GM12878 (cell line): ENCODE measurements at regions not wholly inside any gene's neighbourhood (a gene's known extent, or its start where the extent isn't known, plus 50 kb on each side); places are given as distances from the start of the nearest gene placed in this dataset.

Experiments used
- ATAC-seq: fragments of 200-7000 bp; cut with Tn5 transposase; 3 replicates; pipeline ENCODE4 v1.9.1; 2020; ENCODE audit warnings: mild to moderate bottlenecking, moderate library complexity
- BruUV-seq: library from RNA; stranded (reverse); fragments of 400-500 nt; replicated peaks from 2 replicates; lab custom pipeline; 2021; lab: Mats Ljungman, UMichigan
- CTCF ChIA-PET: fragments of 300-600 bp; sonication (Branson Sonifier 250); formaldehyde crosslinking; extraction: SDS; loops from one replicate; lab custom pipeline; 2021; ENCODE audit warnings: inconsistent platforms; lab: Yijun Ruan, JAX
- POLR2A ChIA-PET: fragments of 350-600 bp; formaldehyde crosslinking; extraction: SDS; loops from one replicate; lab custom pipeline; 2021; ENCODE audit warnings: inconsistent platforms; lab: Charles Lee
- RAD21 ChIA-PET: fragments of 300-600 bp; sonication (Branson Sonifier 250); formaldehyde crosslinking; loops from one replicate; lab custom pipeline; 2023; ENCODE audit warnings: antibody characterized with exemption; ENCODE audit not compliant: unreplicated experiment; lab: Charles Lee
- SMC1A ChIA-PET: fragments of 300-600 bp; sonication (Branson Sonifier 250); formaldehyde crosslinking; loops from one replicate; lab custom pipeline; 2023; ENCODE audit not compliant: unreplicated experiment, uncharacterized antibody; lab: Charles Lee
- DNase-seq: peaks from one replicate; pipeline ENCODE4 v3.0.0-alpha.2; 2011; ENCODE audit warnings: low read depth, low spot score
- FAIRE-seq: peaks from 3 replicates; lab custom pipeline; 2011; peaks lifted over from hg19 to GRCh38; lab: Jason Lieb, UNC
- H2AFZ ChIP-seq: 2 replicates; pipeline ENCODE4 v1.6.0; 2011; ENCODE audit warnings: low read depth, low read length, control low read depth; ENCODE audit not compliant: control insufficient read depth
- H3K27ac ChIP-seq: 2 replicates; pipeline ENCODE4 v1.5.1; 2011; ENCODE audit warnings: control low read depth; ENCODE audit not compliant: control insufficient read depth, insufficient read depth
- H3K27me3 ChIP-seq, 2 experiments: replicated peaks in 1 of 2; 2 replicates each; pipeline versions ENCODE4 v1.6.0 to v1.6.1; 2011; ENCODE audit warnings: low read length in 1 of 2; ENCODE audit not compliant: control insufficient read depth in 2 of 2, insufficient read depth in 2 of 2
- H3K36me3 ChIP-seq, 2 experiments: 2 replicates each; pipeline ENCODE4 v1.5.1; 2011; ENCODE audit warnings: low read length in 1 of 2; ENCODE audit not compliant: control insufficient read depth in 2 of 2, insufficient read depth in 2 of 2
- H3K4me1 ChIP-seq: 2 replicates; pipeline ENCODE4 v1.6.1; 2011; ENCODE audit warnings: mild to moderate bottlenecking, low read length, moderate library complexity, mixed read lengths; ENCODE audit not compliant: control insufficient read depth, insufficient read depth
- H3K4me2 ChIP-seq: 2 replicates; pipeline ENCODE4 v1.6.0; 2011; ENCODE audit warnings: control low read depth; ENCODE audit not compliant: control insufficient read depth, insufficient read depth
- H3K4me3 ChIP-seq: fragments of 200-600 bp; sonication (generic); 2 replicates; pipeline ENCODE4 v1.5.1; 2016
- H3K79me2 ChIP-seq: 2 replicates; pipeline ENCODE4 v1.6.0; 2011; ENCODE audit warnings: low read length; ENCODE audit not compliant: control insufficient read depth, insufficient read depth
- H3K9ac ChIP-seq: 2 replicates; pipeline ENCODE4 v1.8.0; 2011; ENCODE audit warnings: low read length, control low read depth, mixed read lengths; ENCODE audit not compliant: control insufficient read depth, insufficient read depth
- H3K9me3 ChIP-seq: replicated peaks from 3 replicates; pipeline ENCODE4 v1.5.1; 2011; ENCODE audit warnings: mild to moderate bottlenecking, low read length; ENCODE audit not compliant: control insufficient read depth, insufficient read depth
- H4K20me1 ChIP-seq: 2 replicates; pipeline ENCODE4 v1.6.0; 2011; ENCODE audit not compliant: control insufficient read depth, insufficient read depth
- CBFB ChIP-seq: IDR thresholded peaks from 2 replicates; pipeline ENCODE4 v1.6.1; 2016; ENCODE audit warnings: antibody characterized with exemption, low read depth
- CBX3 ChIP-seq: fragments of 200-600 bp; sonication (generic); IDR thresholded peaks from 2 replicates; pipeline ENCODE4 v1.6.1; 2016; ENCODE audit warnings: low read depth, borderline replicate concordance
- CHD1 ChIP-seq: IDR thresholded peaks from 2 replicates; pipeline ENCODE4 v1.6.1; 2012; ENCODE audit warnings: low read depth, low read length, improper control_type of control experiment
- E4F1 ChIP-seq: fragments of 450-650 bp; IDR thresholded peaks from 2 replicates; pipeline ENCODE4 v1.6.1; 2018; ENCODE audit warnings: borderline replicate concordance, mild to moderate bottlenecking; ENCODE audit not compliant: partially characterized antibody
- EZH2 ChIP-seq: IDR thresholded peaks from 2 replicates; pipeline ENCODE4 v1.6.1; 2012; ENCODE audit warnings: low read depth, mild to moderate bottlenecking, control low read depth, inconsistent platforms, low read length, borderline replicate concordance; ENCODE audit not compliant: control insufficient read depth
- NFYA ChIP-seq: IDR thresholded peaks from 2 replicates; pipeline ENCODE4 v1.6.1; 2011; ENCODE audit warnings: low read depth, mild to moderate bottlenecking, low read length, improper control_type of control experiment, borderline replicate concordance
- NKRF ChIP-seq: fragments of 450-650 bp; conservative IDR thresholded peaks from 2 replicates; pipeline ENCODE4 v1.6.1; 2017; ENCODE audit warnings: mild to moderate bottlenecking, moderate library complexity
- NR2C1 ChIP-seq: fragments of 450-650 bp; IDR thresholded peaks from 2 replicates; pipeline ENCODE4 v1.6.1; 2017; ENCODE audit warnings: antibody characterized with exemption, mild to moderate bottlenecking, moderate library complexity
- SREBF2 ChIP-seq: IDR thresholded peaks from 2 replicates; pipeline ENCODE4 v1.6.1; 2012; ENCODE audit warnings: mild to moderate bottlenecking, low read length
- WRNIP1 ChIP-seq: IDR thresholded peaks from 2 replicates; pipeline ENCODE4 v1.6.1; 2011; ENCODE audit warnings: low read depth, low read length, improper control_type of control experiment, borderline replicate concordance
- ZBTB40 ChIP-seq: fragments of 450-650 bp; IDR thresholded peaks from 2 replicates; pipeline ENCODE4 v1.6.1; 2016; ENCODE audit warnings: mild to moderate bottlenecking, moderate library complexity, borderline replicate concordance
- WGBS: methylation state at CpG from one replicate; pipeline ENCODE4 v1.1.6; 2016; ENCODE audit warnings: low lambda C conversion rate; ENCODE audit not compliant: insufficient replicate concordance, insufficient coverage; ENCODE audit errors: missing lambda C conversion rate; 5-methylcytosine and 5-hydroxymethylcytosine counted together
- in situ Hi-C: fragments of 300-500 bp; cut with MboI; formaldehyde crosslinking; loops from 9 replicates; pipeline ENCODE4 v1.14.3; 2018; ENCODE audit warnings: mixed read lengths
- intact Hi-C: fragments of 100-400 bp; cut with micrococcal nuclease; formaldehyde crosslinking; loops from one replicate; pipeline ENCODE4 v1.14.2; 2022; ENCODE audit not compliant: unreplicated experiment

- no TSS peak for BruUV-seq
- no peaks in the 10 kb centered on the region for H3K4me1 ChIP-seq
- no peak overlapping the region for H3K27ac ChIP-seq
- H3K27me3 ChIP-seq = no peaks in the 10 kb centered on the region
- no peaks in the 10 kb centered on the region for H3K9me3 ChIP-seq
- H3K9ac ChIP-seq = no peak overlapping the region
- ATAC-seq (no peak), FAIRE-seq (no peak), DNase-seq (no peak)
- ChIA-PET POLR2A (no interaction called here), RAD21 (no interaction called here), SMC1A (no interaction called here), CTCF (no interaction called here)
- no peaks in the 10 kb centered on the region for H4K20me1 ChIP-seq
- H3K79me2 ChIP-seq = no peaks in the 10 kb centered on the region
- no peak overlapping the region for H3K4me2 ChIP-seq
- TF ChIP-seq CHD1 (no peak), NR2C1 (no peak), EZH2 (no peak), CBX3 (no peak), SREBF2 (no peak), NFYA (no peak), NKRF (no peak), ZBTB40 (no peak), E4F1 (no peak), WRNIP1 (no peak), CBFB (no peak)
- intact Hi-C loops (no loop called here), in situ Hi-C loops (no loop called here)
- H3K36me3 ChIP-seq = no peaks in the 10 kb centered on the region
- no peak overlapping the region for H3K4me3 ChIP-seq
- WGBS = 60% methylated on average over 19 of the region's 19 CpGs
- H2AFZ ChIP-seq = no peak overlapping the region
Measured at GRCh38 chr7:67391168-67391567, 394.5 kb downstream of the TYW1 start.
